ENCODE measurements at regions not wholly inside any gene's neighbourhood (a gene's known extent, or its start where the extent isn't known, plus 50 kb on each side); places are given as distances from the start of the nearest gene placed in this dataset.
"Not testable (repeated sequence)": the region's sequence is repeated elsewhere in the genome, so short reads cannot be mapped to it uniquely, and the experiment has no call there.

GRCh38 chr3:130832401-130832746 is 61.5 kb upstream of the ATP2C1 start:
- TF ChIP-seq POLR2A, CTCF (IDR thresholded peaks at IDR 0.05): not testable (repeated sequence)

Data from Peyer's patch (tissue), 4 donors.